GM18867 (cell line): ENCODE measurements at regions not wholly inside any gene's neighbourhood (a gene's known extent, or its start where the extent isn't known, plus 50 kb on each side); places are given as distances from the start of the nearest gene placed in this dataset.

Source experiments
- ATAC-seq: cut with Tn5 transposase; IDR thresholded peaks from one replicate; pipeline ENCODE4 v1.9.1; 2021; ENCODE audit warnings: mild to moderate bottlenecking, moderate library complexity; ENCODE audit not compliant: unreplicated experiment

DNA sequence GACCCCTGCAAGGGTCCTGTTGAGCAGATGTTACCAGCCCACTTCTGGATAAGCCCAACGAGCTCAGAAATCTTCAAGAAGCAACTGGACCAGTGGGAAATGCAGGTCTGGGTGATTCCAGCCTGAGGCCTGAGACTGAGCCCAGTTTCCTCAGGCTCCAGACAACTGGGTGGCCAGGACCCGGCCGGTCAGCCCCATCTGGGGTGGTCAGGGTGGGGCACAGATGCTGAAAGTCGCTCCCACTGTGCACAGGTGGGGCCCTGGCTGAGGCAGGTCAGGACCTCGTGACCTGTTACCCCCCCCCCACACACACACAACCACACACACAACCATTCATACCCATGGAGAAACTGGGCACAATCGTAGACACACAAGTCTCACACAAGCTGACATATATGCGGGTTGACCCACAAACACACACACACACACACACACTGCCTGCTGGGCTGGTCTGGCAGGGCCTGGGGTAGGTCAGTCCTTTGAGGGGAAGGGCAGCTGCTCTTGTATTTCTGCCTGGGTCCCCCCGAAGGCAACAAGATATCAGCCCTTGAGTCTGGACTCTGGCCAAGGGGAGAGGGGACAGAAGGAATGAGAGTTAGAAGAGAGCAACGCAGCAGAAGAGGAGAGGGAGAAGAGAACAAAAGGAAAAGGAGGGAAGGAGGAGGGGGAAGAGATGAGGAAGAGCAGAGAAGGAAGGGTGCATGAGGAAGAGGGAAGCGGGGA lies 99.0 kb upstream of the CDH5 start:
- no peak for ATAC-seq

DNA sequence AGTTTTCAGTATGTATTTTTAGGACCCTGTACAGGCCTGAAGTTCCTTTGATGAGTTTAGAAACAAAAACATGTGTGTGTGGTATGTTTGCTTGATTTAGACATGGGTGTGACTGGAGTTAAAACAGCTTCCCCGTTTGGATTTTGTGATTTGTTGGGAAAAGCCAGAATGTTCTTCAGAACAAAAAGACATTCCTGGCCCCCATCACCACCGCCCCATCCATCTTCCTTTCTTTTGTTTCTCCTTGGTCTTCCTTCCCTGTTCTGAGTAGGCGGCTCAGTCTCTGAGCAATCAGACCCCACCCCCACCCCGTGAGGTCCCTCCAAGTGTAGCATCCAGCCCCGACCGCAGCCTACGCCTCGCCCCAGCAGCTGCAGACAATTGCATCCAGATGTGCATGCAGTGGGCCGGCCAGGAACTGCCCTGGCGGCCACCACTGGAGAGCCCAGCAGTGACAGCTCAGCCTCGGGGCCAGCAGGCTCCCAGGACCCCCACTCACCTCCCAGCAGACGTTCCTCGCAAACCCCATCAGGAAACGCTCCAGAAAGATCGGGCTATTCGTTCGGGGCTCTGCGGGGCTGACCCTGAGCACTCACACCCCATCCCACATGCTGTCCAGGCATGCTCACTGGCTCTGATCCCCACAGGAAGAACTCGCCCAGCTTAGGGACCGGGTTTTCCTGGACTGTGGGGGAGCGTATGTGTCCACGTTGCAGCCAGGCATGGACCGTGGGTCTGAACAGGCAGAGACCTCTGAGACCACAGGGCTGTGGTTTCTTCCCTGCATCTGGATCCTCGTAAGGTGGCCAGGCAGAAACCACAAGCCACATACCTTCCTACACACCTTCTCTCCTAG lies 99.8 kb upstream of the CDH5 start:
- no peak for ATAC-seq

GRCh38 chr16:66265556-66266141 lies 100.8 kb upstream of the CDH5 start:
- no peak for ATAC-seq

GRCh38 chr16:66265048-66265415 lies 101.5 kb upstream of the CDH5 start:
- no peak for ATAC-seq

- ATAC-seq: no peak
These were observed 102.0 kb upstream of the CDH5 start for GRCh38 chr16:66264311-66265047.

- no peak for ATAC-seq
These were observed 102.5 kb upstream of the CDH5 start for GRCh38 chr16:66263973-66264310.

DNA sequence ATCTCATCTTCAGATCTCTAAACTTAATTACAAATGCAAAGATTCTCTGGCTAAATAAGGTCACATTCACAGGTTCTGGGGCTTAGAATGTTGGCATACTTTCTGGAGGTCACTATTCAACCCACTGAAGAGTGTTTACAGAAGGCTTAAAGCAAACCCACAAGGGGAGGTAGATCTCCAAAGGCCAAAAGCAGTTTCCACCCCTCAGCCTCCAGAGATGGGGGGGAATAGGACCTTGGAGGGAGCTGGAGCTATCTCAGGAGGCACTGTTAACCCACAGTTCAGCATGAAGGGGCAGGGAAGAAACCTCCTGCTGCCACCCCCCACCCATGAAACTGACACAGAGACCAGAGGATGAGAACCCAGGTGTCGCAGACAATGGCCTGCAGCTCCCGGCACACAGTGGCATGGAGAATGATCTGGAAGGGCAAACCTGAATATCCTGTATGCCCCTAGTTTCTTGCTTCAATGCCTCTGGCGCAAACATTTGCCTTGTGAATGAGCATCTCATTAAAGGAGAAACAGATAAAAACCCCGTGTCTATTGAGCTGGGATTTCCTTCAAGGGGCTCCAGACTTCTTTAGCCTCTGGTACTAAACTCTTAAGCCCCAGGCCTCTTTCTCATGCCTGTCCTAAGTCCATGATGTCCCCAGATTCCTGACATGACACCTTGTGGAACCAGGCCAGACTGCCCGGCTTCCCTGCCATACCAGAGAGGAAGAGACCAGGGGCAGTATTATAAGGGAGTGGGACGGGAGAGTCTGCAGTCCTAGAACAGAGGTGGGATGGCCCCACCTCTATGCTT lies 103.1 kb upstream of the CDH5 start:
- ATAC-seq: no peak

- no peak for ATAC-seq
These were observed 104.0 kb upstream of the CDH5 start for GRCh38 chr16:66262253-66263167.

DNA sequence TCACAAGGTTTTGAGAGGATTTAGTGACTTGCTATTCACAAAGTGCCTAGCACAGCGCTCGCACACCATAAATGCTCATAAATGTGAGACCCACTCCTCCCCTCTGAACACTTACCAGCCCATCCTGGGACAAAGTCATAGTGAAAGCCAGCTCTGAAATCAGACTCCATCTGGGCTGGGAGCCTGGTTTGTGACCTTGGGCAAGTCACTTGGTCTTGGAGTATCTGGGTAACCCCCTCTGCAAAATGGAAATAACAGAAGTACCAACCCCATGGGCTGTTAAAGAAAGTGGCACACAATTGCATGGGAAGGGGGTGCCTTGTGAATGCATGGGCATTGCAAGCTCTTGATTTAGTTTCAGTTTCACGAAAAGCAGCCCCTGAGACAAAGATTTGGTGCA lies 104.7 kb upstream of the CDH5 start:
- no peak for ATAC-seq

DNA sequence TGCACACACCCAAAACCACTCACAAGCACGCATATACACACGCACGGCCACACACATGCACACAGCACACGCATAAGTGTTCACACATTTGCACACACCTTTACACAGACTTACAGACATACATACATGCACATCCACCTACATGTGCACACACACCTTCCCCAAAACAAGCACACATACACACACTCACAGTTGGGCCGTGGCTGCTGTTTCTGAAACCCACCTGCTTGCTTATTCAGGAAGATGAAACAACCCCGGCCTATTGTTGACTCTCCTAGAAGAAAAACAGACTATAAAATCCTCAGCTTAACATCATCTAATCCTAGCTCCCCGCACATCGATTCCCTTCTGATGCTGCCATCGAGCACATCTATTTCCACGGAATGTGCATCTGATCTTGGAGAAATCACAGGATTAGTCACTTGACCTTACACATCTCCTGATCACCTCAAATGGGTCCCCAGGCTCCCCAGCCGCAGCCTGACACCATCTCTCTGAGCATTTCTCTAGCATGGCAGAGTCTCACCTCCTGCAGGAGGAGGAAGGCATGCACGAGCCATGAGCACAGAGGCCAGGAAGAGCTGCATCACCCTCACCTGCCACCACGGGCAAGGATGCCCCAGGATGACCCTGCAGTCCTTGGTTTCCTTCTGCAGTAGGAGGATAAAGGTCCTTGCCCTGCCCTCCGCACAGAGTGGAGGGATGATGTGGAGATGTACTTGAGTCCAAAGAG lies 105.8 kb upstream of the CDH5 start:
- ATAC-seq: no peak

- no peak for ATAC-seq
These were observed 107.3 kb upstream of the CDH5 start for GRCh38 chr16:66258916-66259845.

- no peak for ATAC-seq
These were observed 109.6 kb upstream of the CDH5 start for GRCh38 chr16:66256919-66257318.

- ATAC-seq: no peak
These were observed 110.8 kb upstream of the CDH5 start for GRCh38 chr16:66255647-66256046.

DNA sequence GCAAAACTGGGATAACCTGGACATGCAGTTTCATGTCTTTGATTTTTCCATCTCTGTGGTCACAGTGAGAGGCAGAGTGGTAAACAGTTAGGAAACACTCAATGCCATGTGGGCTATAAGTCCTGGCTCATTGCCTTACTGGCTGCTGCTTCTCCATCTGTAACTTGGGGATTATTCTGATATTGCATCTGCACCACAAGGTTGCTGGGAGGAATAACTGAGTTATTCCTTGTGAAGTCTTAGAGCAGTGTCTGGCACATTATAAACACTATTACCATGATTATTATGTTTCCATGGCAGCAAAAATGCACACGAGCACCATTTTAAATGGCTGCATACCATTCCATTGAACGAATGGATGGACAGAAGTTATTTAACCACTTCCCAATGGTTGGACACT lies 111.7 kb upstream of the CDH5 start:
- no peak for ATAC-seq

GRCh38 chr16:66254106-66254505 lies 112.4 kb upstream of the CDH5 start:
- ATAC-seq: no peak

DNA sequence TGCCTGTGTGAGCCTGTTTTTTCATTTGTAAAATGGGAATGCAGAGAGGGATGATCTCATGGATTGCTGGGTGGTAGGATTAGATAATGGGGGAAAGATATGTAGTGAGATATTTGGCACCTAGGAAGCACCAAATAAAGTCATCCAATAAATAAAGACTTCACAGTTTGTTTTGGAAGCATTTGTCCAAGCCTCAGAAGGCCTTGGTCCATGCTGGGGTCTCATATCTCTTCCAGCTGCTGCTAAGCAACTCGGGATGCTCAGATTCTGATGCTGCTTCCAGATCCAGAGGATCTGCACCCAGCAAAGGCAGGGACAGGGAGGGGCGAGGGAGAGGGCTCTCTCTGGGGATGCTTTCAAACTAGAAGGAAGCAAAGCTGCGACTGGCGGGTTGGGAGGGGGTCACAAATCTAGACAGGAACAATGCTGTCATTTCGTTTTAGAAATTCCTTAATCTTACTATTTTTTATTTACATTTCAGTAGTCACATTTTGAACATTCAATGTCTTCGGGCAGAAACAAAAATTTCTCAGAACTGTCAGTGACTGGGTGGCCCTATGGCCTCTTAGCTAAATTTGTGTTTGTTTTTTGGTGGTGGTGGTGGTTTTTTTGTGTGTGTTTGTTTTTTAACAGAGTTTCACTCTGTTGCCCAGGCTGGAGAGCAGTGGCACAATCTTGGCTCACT lies 114.9 kb upstream of the CDH5 start:
- ATAC-seq: no peak

GRCh38 chr16:66250686-66251431 lies 115.6 kb upstream of the CDH5 start:
- no peak for ATAC-seq
